GM12878 (cell line): ENCODE measurements at regions not wholly inside any gene's neighbourhood (a gene's known extent, or its start where the extent isn't known, plus 50 kb on each side); places are given as distances from the start of the nearest gene placed in this dataset.

ENCODE experiments used
- ATAC-seq: fragments of 200-7000 bp; cut with Tn5 transposase; 3 replicates; pipeline ENCODE4 v1.9.1; 2020; ENCODE audit warnings: mild to moderate bottlenecking, moderate library complexity
- BruUV-seq: library from RNA; stranded (reverse); fragments of 400-500 nt; replicated peaks from 2 replicates; lab custom pipeline; 2021; lab: Mats Ljungman, UMichigan
- CTCF ChIA-PET: fragments of 300-600 bp; sonication (Branson Sonifier 250); formaldehyde crosslinking; extraction: SDS; loops from one replicate; lab custom pipeline; 2021; ENCODE audit warnings: inconsistent platforms; lab: Yijun Ruan, JAX
- POLR2A ChIA-PET: fragments of 350-600 bp; formaldehyde crosslinking; extraction: SDS; loops from one replicate; lab custom pipeline; 2021; ENCODE audit warnings: inconsistent platforms; lab: Charles Lee
- RAD21 ChIA-PET: fragments of 300-600 bp; sonication (Branson Sonifier 250); formaldehyde crosslinking; loops from one replicate; lab custom pipeline; 2023; ENCODE audit warnings: antibody characterized with exemption; ENCODE audit not compliant: unreplicated experiment; lab: Charles Lee
- SMC1A ChIA-PET: fragments of 300-600 bp; sonication (Branson Sonifier 250); formaldehyde crosslinking; loops from one replicate; lab custom pipeline; 2023; ENCODE audit not compliant: unreplicated experiment, uncharacterized antibody; lab: Charles Lee
- DNase-seq: peaks from one replicate; pipeline ENCODE4 v3.0.0-alpha.2; 2011; ENCODE audit warnings: low read depth, low spot score
- FAIRE-seq: peaks from 3 replicates; lab custom pipeline; 2011; peaks lifted over from hg19 to GRCh38; lab: Jason Lieb, UNC
- H2AFZ ChIP-seq: 2 replicates; pipeline ENCODE4 v1.6.0; 2011; ENCODE audit warnings: low read depth, low read length, control low read depth; ENCODE audit not compliant: control insufficient read depth
- H3K27ac ChIP-seq: 2 replicates; pipeline ENCODE4 v1.5.1; 2011; ENCODE audit warnings: control low read depth; ENCODE audit not compliant: control insufficient read depth, insufficient read depth
- H3K27me3 ChIP-seq, 2 experiments: replicated peaks in 1 of 2; 2 replicates each; pipeline versions ENCODE4 v1.6.0 to v1.6.1; 2011; ENCODE audit warnings: low read length in 1 of 2; ENCODE audit not compliant: control insufficient read depth in 2 of 2, insufficient read depth in 2 of 2
- H3K36me3 ChIP-seq, 2 experiments: 2 replicates each; pipeline ENCODE4 v1.5.1; 2011; ENCODE audit warnings: low read length in 1 of 2; ENCODE audit not compliant: control insufficient read depth in 2 of 2, insufficient read depth in 2 of 2
- H3K4me1 ChIP-seq: 2 replicates; pipeline ENCODE4 v1.6.1; 2011; ENCODE audit warnings: mild to moderate bottlenecking, low read length, moderate library complexity, mixed read lengths; ENCODE audit not compliant: control insufficient read depth, insufficient read depth
- H3K4me2 ChIP-seq: 2 replicates; pipeline ENCODE4 v1.6.0; 2011; ENCODE audit warnings: control low read depth; ENCODE audit not compliant: control insufficient read depth, insufficient read depth
- H3K4me3 ChIP-seq: fragments of 200-600 bp; sonication (generic); 2 replicates; pipeline ENCODE4 v1.5.1; 2016
- H3K79me2 ChIP-seq: 2 replicates; pipeline ENCODE4 v1.6.0; 2011; ENCODE audit warnings: low read length; ENCODE audit not compliant: control insufficient read depth, insufficient read depth
- H3K9ac ChIP-seq: 2 replicates; pipeline ENCODE4 v1.8.0; 2011; ENCODE audit warnings: low read length, control low read depth, mixed read lengths; ENCODE audit not compliant: control insufficient read depth, insufficient read depth
- H3K9me3 ChIP-seq: replicated peaks from 3 replicates; pipeline ENCODE4 v1.5.1; 2011; ENCODE audit warnings: mild to moderate bottlenecking, low read length; ENCODE audit not compliant: control insufficient read depth, insufficient read depth
- H4K20me1 ChIP-seq: 2 replicates; pipeline ENCODE4 v1.6.0; 2011; ENCODE audit not compliant: control insufficient read depth, insufficient read depth
- CBX3 ChIP-seq: fragments of 200-600 bp; sonication (generic); IDR thresholded peaks from 2 replicates; pipeline ENCODE4 v1.6.1; 2016; ENCODE audit warnings: low read depth, borderline replicate concordance
- CEBPB ChIP-seq, 2 experiments: fragments of 150-350 bp in 1 of 2; IDR thresholded peaks; 2 replicates each; pipeline ENCODE4 v1.6.1; 2012 to 2014; ENCODE audit warnings: low read depth in 2 of 2, low read length in 2 of 2, borderline replicate concordance in 1 of 2, inconsistent platforms in 1 of 2
- CHD4 ChIP-seq: fragments of 200-600 bp; sonication (generic); IDR thresholded peaks from 2 replicates; pipeline ENCODE4 v1.6.1; 2016; ENCODE audit warnings: mild to moderate bottlenecking
- EGR1 ChIP-seq, 2 experiments: IDR thresholded peaks; 1 replicate in 1 of 2; 2 replicates in 1 of 2; pipeline ENCODE4 v1.6.1; 2011 to 2012; ENCODE audit warnings: low read depth in 2 of 2, low read length in 2 of 2, borderline replicate concordance in 1 of 2, mild to moderate bottlenecking in 1 of 2, moderate library complexity in 1 of 2
- HDAC6 ChIP-seq: fragments of 200-600 bp; sonication (generic); IDR thresholded peaks from one replicate; pipeline ENCODE4 v1.8.0; 2017; ENCODE audit warnings: antibody characterized with exemption; ENCODE audit not compliant: unreplicated experiment
- IKZF1 ChIP-seq: fragments of 450-650 bp; conservative IDR thresholded peaks from 2 replicates; pipeline ENCODE4 v1.6.1; 2017; ENCODE audit warnings: antibody characterized with exemption, mild to moderate bottlenecking
- JUND ChIP-seq: IDR thresholded peaks from 2 replicates; pipeline ENCODE4 v1.6.1; 2012; ENCODE audit warnings: low read depth, mild to moderate bottlenecking, low read length, improper control_type of control experiment, moderate library complexity
- KAT2A ChIP-seq: conservative IDR thresholded peaks from 2 replicates; pipeline ENCODE4 v1.6.1; 2011; ENCODE audit warnings: low read depth, low read length; ENCODE audit not compliant: control insufficient read depth
- MXI1 ChIP-seq: fragments of 150-350 bp; IDR thresholded peaks from 2 replicates; pipeline ENCODE4 v1.6.1; 2011; ENCODE audit warnings: low read depth, mild to moderate bottlenecking, inconsistent platforms, low read length, improper control_type of control experiment
- NR2C2 ChIP-seq: IDR thresholded peaks from 2 replicates; pipeline ENCODE4 v1.6.1; 2011; ENCODE audit warnings: borderline replicate concordance, low read depth; ENCODE audit not compliant: control insufficient read depth, insufficient read length
- RBBP5 ChIP-seq: fragments of 200-600 bp; sonication (generic); conservative IDR thresholded peaks from 2 replicates; pipeline ENCODE4 v1.6.1; 2016
- RUNX3 ChIP-seq: IDR thresholded peaks from 2 replicates; pipeline ENCODE4 v1.6.1; 2012; ENCODE audit warnings: low read length, inconsistent platforms
- SIX5 ChIP-seq: IDR thresholded peaks from 2 replicates; pipeline ENCODE4 v1.6.1; 2011; ENCODE audit warnings: mild to moderate bottlenecking, low read depth, low read length, moderate library complexity; ENCODE audit not compliant: severe bottlenecking
- SMARCA5 ChIP-seq: fragments of 450-650 bp; IDR thresholded peaks from 2 replicates; pipeline ENCODE4 v1.6.1; 2017; ENCODE audit warnings: mild to moderate bottlenecking
- SPI1 ChIP-seq: IDR thresholded peaks from 2 replicates; pipeline ENCODE4 v1.6.1; 2011; ENCODE audit warnings: low read depth, mild to moderate bottlenecking, low read length, moderate library complexity, borderline replicate concordance; ENCODE audit not compliant: insufficient read depth
- SREBF2 ChIP-seq: IDR thresholded peaks from 2 replicates; pipeline ENCODE4 v1.6.1; 2012; ENCODE audit warnings: mild to moderate bottlenecking, low read length
- STAT1 ChIP-seq: fragments of 450-650 bp; conservative IDR thresholded peaks from 2 replicates; pipeline ENCODE4 v1.6.1; 2014; ENCODE audit warnings: antibody characterized with exemption, mild to moderate bottlenecking
- WGBS: methylation state at CpG from one replicate; pipeline ENCODE4 v1.1.6; 2016; ENCODE audit warnings: low lambda C conversion rate; ENCODE audit not compliant: insufficient replicate concordance, insufficient coverage; ENCODE audit errors: missing lambda C conversion rate; 5-methylcytosine and 5-hydroxymethylcytosine counted together
- in situ Hi-C: fragments of 300-500 bp; cut with MboI; formaldehyde crosslinking; loops from 9 replicates; pipeline ENCODE4 v1.14.3; 2018; ENCODE audit warnings: mixed read lengths
- intact Hi-C: fragments of 100-400 bp; cut with micrococcal nuclease; formaldehyde crosslinking; loops from one replicate; pipeline ENCODE4 v1.14.2; 2022; ENCODE audit not compliant: unreplicated experiment
- TF ChIP-seq, protein P1 (sequence below): fragments of 450-650 bp; IDR thresholded peaks from 2 replicates; pipeline ENCODE4 v1.6.1; 2018; ENCODE audit warnings: mild to moderate bottlenecking, low read depth, moderate library complexity; ENCODE audit not compliant: partially characterized antibody
- TF ChIP-seq, protein P2 (sequence below): fragments of 450-650 bp; IDR thresholded peaks from 2 replicates; pipeline ENCODE4 v1.6.1; 2017; ENCODE audit warnings: low read depth, mild to moderate bottlenecking, moderate library complexity
- TF ChIP-seq, protein P3 (sequence below): IDR thresholded peaks from 2 replicates; pipeline ENCODE4 v1.6.1; 2012; ENCODE audit warnings: low read length, inconsistent platforms

DNA sequence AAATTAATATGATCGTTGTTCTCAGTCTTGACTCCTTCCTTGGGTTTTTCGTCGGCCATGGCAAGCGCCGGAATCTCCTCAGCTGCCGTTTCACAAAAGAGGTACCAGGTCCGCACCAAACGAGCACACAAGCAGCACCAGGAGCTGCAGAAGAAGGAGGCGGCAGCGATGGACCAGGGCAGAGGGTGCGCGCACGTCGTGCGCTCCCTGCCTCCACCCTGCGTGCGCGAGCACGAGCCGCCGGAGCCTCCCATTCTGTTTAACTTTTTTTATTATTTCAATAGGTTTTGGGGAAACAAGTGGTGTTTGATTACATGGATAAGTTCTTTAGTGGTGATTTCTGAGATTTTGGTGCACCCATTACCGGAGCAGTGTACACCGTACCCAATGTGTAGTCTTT lies 158.2 kb downstream of the PLS3 start:
- no peak overlapping the region for H3K27ac ChIP-seq
- H3K9ac ChIP-seq = no peak overlapping the region
- RAD21 ChIA-PET = no interaction called here
- no peaks in the 10 kb centered on the region for H3K79me2 ChIP-seq
- H2AFZ ChIP-seq = no peak overlapping the region
- no peaks in the 10 kb centered on the region for H4K20me1 ChIP-seq
- no peak for TF ChIP-seq HDAC6
- TF ChIP-seq, protein P1, sequence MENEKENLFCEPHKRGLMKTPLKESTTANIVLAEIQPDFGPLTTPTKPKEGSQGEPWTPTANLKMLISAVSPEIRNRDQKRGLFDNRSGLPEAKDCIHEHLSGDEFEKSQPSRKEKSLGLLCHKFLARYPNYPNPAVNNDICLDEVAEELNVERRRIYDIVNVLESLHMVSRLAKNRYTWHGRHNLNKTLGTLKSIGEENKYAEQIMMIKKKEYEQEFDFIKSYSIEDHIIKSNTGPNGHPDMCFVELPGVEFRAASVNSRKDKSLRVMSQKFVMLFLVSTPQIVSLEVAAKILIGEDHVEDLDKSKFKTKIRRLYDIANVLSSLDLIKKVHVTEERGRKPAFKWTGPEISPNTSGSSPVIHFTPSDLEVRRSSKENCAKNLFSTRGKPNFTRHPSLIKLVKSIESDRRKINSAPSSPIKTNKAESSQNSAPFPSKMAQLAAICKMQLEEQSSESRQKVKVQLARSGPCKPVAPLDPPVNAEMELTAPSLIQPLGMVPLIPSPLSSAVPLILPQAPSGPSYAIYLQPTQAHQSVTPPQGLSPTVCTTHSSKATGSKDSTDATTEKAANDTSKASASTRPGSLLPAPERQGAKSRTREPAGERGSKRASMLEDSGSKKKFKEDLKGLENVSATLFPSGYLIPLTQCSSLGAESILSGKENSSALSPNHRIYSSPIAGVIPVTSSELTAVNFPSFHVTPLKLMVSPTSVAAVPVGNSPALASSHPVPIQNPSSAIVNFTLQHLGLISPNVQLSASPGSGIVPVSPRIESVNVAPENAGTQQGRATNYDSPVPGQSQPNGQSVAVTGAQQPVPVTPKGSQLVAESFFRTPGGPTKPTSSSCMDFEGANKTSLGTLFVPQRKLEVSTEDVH = no peak
- no peak for TF ChIP-seq MXI1
- no peak for TF ChIP-seq NR2C2
- TF ChIP-seq SIX5 = no peak
- TF ChIP-seq JUND = no peak
- no peak for TF ChIP-seq CHD4
- TF ChIP-seq IKZF1 = no peak
- no peak for TF ChIP-seq CBX3
- TF ChIP-seq SPI1 = no peak
- no peak for TF ChIP-seq RUNX3
- no peak for TF ChIP-seq CEBPB (IDR thresholded peaks at IDR 0.05; ENCODE audit: borderline replicate concordance in 1 of 2, low read depth in 2 of 2, low read length in 2 of 2)
- no peak for TF ChIP-seq SMARCA5
- no peak for TF ChIP-seq SREBF2
- TF ChIP-seq STAT1 = no peak
- no peak for TF ChIP-seq KAT2A
- TF ChIP-seq, protein P2, sequence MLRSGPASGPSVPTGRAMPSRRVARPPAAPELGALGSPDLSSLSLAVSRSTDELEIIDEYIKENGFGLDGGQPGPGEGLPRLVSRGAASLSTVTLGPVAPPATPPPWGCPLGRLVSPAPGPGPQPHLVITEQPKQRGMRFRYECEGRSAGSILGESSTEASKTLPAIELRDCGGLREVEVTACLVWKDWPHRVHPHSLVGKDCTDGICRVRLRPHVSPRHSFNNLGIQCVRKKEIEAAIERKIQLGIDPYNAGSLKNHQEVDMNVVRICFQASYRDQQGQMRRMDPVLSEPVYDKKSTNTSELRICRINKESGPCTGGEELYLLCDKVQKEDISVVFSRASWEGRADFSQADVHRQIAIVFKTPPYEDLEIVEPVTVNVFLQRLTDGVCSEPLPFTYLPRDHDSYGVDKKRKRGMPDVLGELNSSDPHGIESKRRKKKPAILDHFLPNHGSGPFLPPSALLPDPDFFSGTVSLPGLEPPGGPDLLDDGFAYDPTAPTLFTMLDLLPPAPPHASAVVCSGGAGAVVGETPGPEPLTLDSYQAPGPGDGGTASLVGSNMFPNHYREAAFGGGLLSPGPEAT = no peak
- no peak for TF ChIP-seq RBBP5
- no peak for TF ChIP-seq EGR1 (IDR thresholded peaks at IDR 0.05; ENCODE audit: borderline replicate concordance in 1 of 2, low read depth in 2 of 2, low read length in 2 of 2)
- TF ChIP-seq, protein P3, sequence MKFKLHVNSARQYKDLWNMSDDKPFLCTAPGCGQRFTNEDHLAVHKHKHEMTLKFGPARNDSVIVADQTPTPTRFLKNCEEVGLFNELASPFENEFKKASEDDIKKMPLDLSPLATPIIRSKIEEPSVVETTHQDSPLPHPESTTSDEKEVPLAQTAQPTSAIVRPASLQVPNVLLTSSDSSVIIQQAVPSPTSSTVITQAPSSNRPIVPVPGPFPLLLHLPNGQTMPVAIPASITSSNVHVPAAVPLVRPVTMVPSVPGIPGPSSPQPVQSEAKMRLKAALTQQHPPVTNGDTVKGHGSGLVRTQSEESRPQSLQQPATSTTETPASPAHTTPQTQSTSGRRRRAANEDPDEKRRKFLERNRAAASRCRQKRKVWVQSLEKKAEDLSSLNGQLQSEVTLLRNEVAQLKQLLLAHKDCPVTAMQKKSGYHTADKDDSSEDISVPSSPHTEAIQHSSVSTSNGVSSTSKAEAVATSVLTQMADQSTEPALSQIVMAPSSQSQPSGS = no peak
- SMC1A ChIA-PET = no interaction called here
- no peaks in the 10 kb centered on the region for H3K9me3 ChIP-seq
- in situ Hi-C loops (no loop called here), intact Hi-C loops (no loop called here)
- no peak overlapping the region for H3K4me2 ChIP-seq
- BruUV-seq = no TSS peak
- no peak for ATAC-seq
- no peaks in the 10 kb centered on the region for H3K36me3 ChIP-seq
- 70% methylated on average over 23 of the region's 23 CpGs for WGBS
- no peak overlapping the region for H3K4me3 ChIP-seq
- no peak for FAIRE-seq
- POLR2A ChIA-PET = interaction anchor here (0.7 kb wide), 1 partner anchor 416 kb away, joined by 6 read pairs; no protein-coding TSS in a partner anchor
- DNase-seq = no peak
- H3K27me3 ChIP-seq = no peaks in the 10 kb centered on the region
- H3K4me1 ChIP-seq = no peaks in the 10 kb centered on the region
- CTCF ChIA-PET = no interaction called here
